SU-DHL-6 (cell line): ENCODE measurements at regions not wholly inside any gene's neighbourhood (a gene's known extent, or its start where the extent isn't known, plus 50 kb on each side); places are given as distances from the start of the nearest gene placed in this dataset.

Experiments
- H2AFZ ChIP-seq: fragments of 200-600 bp; sonication (generic); 2 replicates; pipeline ENCODE4 v1.6.1; 2014; ENCODE audit warnings: low read depth, mild to moderate bottlenecking, moderate library complexity, mixed read lengths, antibody characterized with exemption, low read length; ENCODE audit not compliant: severe bottlenecking
- H3F3A ChIP-seq: fragments of 200-600 bp; shearing (Covaris generic); 2 replicates; pipeline ENCODE4 v1.6.0; 2016; ENCODE audit warnings: antibody characterized with exemption, mild to moderate bottlenecking; ENCODE audit not compliant: insufficient read depth
- H3K27ac ChIP-seq: fragments of 200-600 bp; sonication (generic); 2 replicates; pipeline ENCODE4 v1.5.1; 2016; ENCODE audit warnings: low read depth, mild to moderate bottlenecking, low read length, moderate library complexity, mixed read lengths
- H3K27me3 ChIP-seq: fragments of 200-600 bp; sonication (generic), shearing (Covaris generic); 2 replicates; pipeline ENCODE4 v1.6.0; 2014; ENCODE audit warnings: mild to moderate bottlenecking, low read length
- H3K36me3 ChIP-seq: fragments of 200-600 bp; sonication (generic); 2 replicates; pipeline ENCODE4 v1.6.1; 2014; ENCODE audit warnings: mild to moderate bottlenecking, low read length, mixed read lengths
- H3K4me2 ChIP-seq: fragments of 300-600, 200-600 bp; shearing (Covaris generic), sonication (generic); 2 replicates; pipeline ENCODE4 v1.6.0; 2014; ENCODE audit warnings: low read length, low read depth, mild to moderate bottlenecking; ENCODE audit not compliant: poor library complexity, severe bottlenecking
- H3K4me3 ChIP-seq: fragments of 200-600 bp; sonication (generic); 2 replicates; pipeline ENCODE4 v1.5.1; 2014; ENCODE audit warnings: antibody characterized with exemption, low read length, mild to moderate bottlenecking, mixed read lengths; ENCODE audit not compliant: insufficient read depth, poor library complexity, severe bottlenecking
- H3K79me2 ChIP-seq: fragments of 200-600 bp; sonication (generic); 2 replicates; pipeline ENCODE4 v1.6.1; 2014; ENCODE audit warnings: mild to moderate bottlenecking, low read length, moderate library complexity; ENCODE audit not compliant: insufficient read depth
- H3K9ac ChIP-seq: fragments of 200-600 bp; sonication (generic); 2 replicates; pipeline ENCODE4 v1.7.0; 2014; ENCODE audit warnings: mild to moderate bottlenecking, low read length
- H3K9me2 ChIP-seq: fragments of 200-600 bp; sonication (generic); replicated peaks from 2 replicates; pipeline ENCODE4 v1.6.1; 2014; ENCODE audit warnings: low read length; ENCODE audit not compliant: insufficient read depth
- H3K9me3 ChIP-seq: fragments of 200-600 bp; sonication (generic); 2 replicates; pipeline ENCODE4 v1.6.1; 2014; ENCODE audit warnings: low read length, mixed read lengths; ENCODE audit not compliant: insufficient read depth
- H4K20me1 ChIP-seq: fragments of 200-600 bp; sonication (generic); 2 replicates; pipeline ENCODE4 v1.6.1; 2014; ENCODE audit warnings: low read depth, mild to moderate bottlenecking, antibody characterized with exemption, low read length, moderate library complexity, mixed read lengths
- CTCF ChIP-seq: fragments of 200-600 bp; sonication (generic); IDR thresholded peaks from one replicate; pipeline ENCODE4 v1.5.1; 2017; ENCODE audit warnings: antibody characterized with exemption, mild to moderate bottlenecking, low read length, moderate library complexity; ENCODE audit not compliant: insufficient read depth, poor library complexity, severe bottlenecking
- EZH2phosphoT487 ChIP-seq: fragments of 200-600 bp; sonication (generic), shearing (Covaris generic); conservative IDR thresholded peaks from 2 replicates; pipeline ENCODE4 v1.6.1; 2018; ENCODE audit warnings: mild to moderate bottlenecking, antibody characterized with exemption, low read length, moderate library complexity, mixed read lengths

GRCh38 chr20:24227600-24227999, 239.0 kb upstream of the GGTLC1 start:
- Histone ChIP-seq H3K4me3 (no peak overlapping the region), H3K9me2 (no peaks in the 10 kb centered on the region), H3K79me2 (no peaks in the 10 kb centered on the region), H3K4me2 (no peak overlapping the region), H4K20me1 (no peaks in the 10 kb centered on the region), H3K9me3 (no peaks in the 10 kb centered on the region), H2AFZ (no peak overlapping the region), H3K27me3 (no peaks in the 10 kb centered on the region), H3K36me3 (no peaks in the 10 kb centered on the region), H3F3A (no peaks in the 10 kb centered on the region), H3K27ac (no peak overlapping the region), H3K9ac (no peak overlapping the region)
- TF ChIP-seq EZH2phosphoT487 (no peak), CTCF (no peak)

GRCh38 chr20:24212494-24212893, 223.9 kb upstream of the GGTLC1 start:
- TF ChIP-seq CTCF: no peak
- TF ChIP-seq EZH2phosphoT487: no peak
- Histone ChIP-seq H4K20me1 (no peaks in the 10 kb centered on the region), H2AFZ (no peak overlapping the region), H3K27me3 (no peaks in the 10 kb centered on the region), H3K9me3 (no peaks in the 10 kb centered on the region), H3K4me2 (no peak overlapping the region), H3K9me2 (no peaks in the 10 kb centered on the region), H3K36me3 (no peaks in the 10 kb centered on the region), H3K9ac (no peak overlapping the region), H3F3A (no peaks in the 10 kb centered on the region), H3K27ac (no peak overlapping the region), H3K79me2 (no peaks in the 10 kb centered on the region), H3K4me3 (no peak overlapping the region)

GRCh38 chr20:24211972-24212371, 223.4 kb upstream of the GGTLC1 start:
- Histone ChIP-seq H3K27me3 (no peaks in the 10 kb centered on the region), H3K9ac (no peak overlapping the region), H2AFZ (no peak overlapping the region), H3K79me2 (no peaks in the 10 kb centered on the region), H3K27ac (no peak overlapping the region), H4K20me1 (no peaks in the 10 kb centered on the region), H3K9me3 (no peaks in the 10 kb centered on the region), H3F3A (no peaks in the 10 kb centered on the region), H3K4me2 (no peak overlapping the region), H3K4me3 (no peak overlapping the region), H3K36me3 (no peaks in the 10 kb centered on the region), H3K9me2 (no peaks in the 10 kb centered on the region)
- TF ChIP-seq EZH2phosphoT487 (no peak), CTCF (no peak)
